ENCODE measurements at regions not wholly inside any gene's neighbourhood (a gene's known extent, or its start where the extent isn't known, plus 50 kb on each side); places are given as distances from the start of the nearest gene placed in this dataset.

GRCh38 chr15:99496302-99496629, 69.5 kb upstream of the MEF2A start:
- Histone ChIP-seq H3K27ac (ENCODE audit: low read depth in 2 of 2, low read length in 2 of 2) (no peak overlapping the region), H3K4me3 (ENCODE audit: low read length in 3 of 3) (no peak overlapping the region), H3K36me3 (ENCODE audit: control insufficient read depth in 2 of 3, insufficient read depth in 3 of 3, low read length in 3 of 3) (no peaks in the 10 kb centered on the region), H3K9me3 (ENCODE audit: control insufficient read depth in 2 of 3, insufficient read depth in 1 of 3, low read length in 3 of 3) (no peaks in the 10 kb centered on the region), H3K27me3 (ENCODE audit: control insufficient read depth, insufficient read depth, low read length) (no peaks in the 10 kb centered on the region), H3K9ac (ENCODE audit: low read length in 3 of 3) (no peak overlapping the region), H3K4me1 (ENCODE audit: control insufficient read depth in 2 of 3, insufficient read depth in 2 of 3, low read depth in 1 of 3, low read length in 3 of 3) (no peaks in the 10 kb centered on the region)
- intact Hi-C loops (cut with DNase I) = no loop called here
- DNase-seq (no peak), FAIRE-seq (no peak)
- no peak for TF ChIP-seq CTCF (IDR thresholded peaks at IDR 0.05; ENCODE audit: borderline replicate concordance, extremely low read depth, insufficient read depth)

GRCh38 chr15:99502182-99502581, 63.6 kb upstream of the MEF2A start:
- TF ChIP-seq CTCF (IDR thresholded peaks at IDR 0.05; ENCODE audit: borderline replicate concordance, extremely low read depth, insufficient read depth) = no peak
- Histone ChIP-seq H3K36me3 (ENCODE audit: control insufficient read depth in 2 of 3, insufficient read depth in 3 of 3, low read length in 3 of 3) (no peaks in the 10 kb centered on the region), H3K9me3 (ENCODE audit: control insufficient read depth in 2 of 3, insufficient read depth in 1 of 3, low read length in 3 of 3) (no peaks in the 10 kb centered on the region), H3K27me3 (ENCODE audit: control insufficient read depth, insufficient read depth, low read length) (no peaks in the 10 kb centered on the region), H3K9ac (ENCODE audit: low read length in 3 of 3) (no peak overlapping the region), H3K4me3 (ENCODE audit: low read length in 3 of 3) (no peak overlapping the region), H3K27ac (ENCODE audit: low read depth in 2 of 2, low read length in 2 of 2) (no peak overlapping the region), H3K4me1 (ENCODE audit: control insufficient read depth in 2 of 3, insufficient read depth in 2 of 3, low read depth in 1 of 3, low read length in 3 of 3) (peaks cover 0 to 4% (median 0%) of the 10 kb centered on the region in 3 donors)
- DNase-seq (no peak), FAIRE-seq (no peak)
- intact Hi-C loops (cut with DNase I) = no loop called here

GRCh38 chr15:99502661-99503060, 63.1 kb upstream of the MEF2A start:
- Histone ChIP-seq H3K36me3 (ENCODE audit: control insufficient read depth in 2 of 3, insufficient read depth in 3 of 3, low read length in 3 of 3) (no peaks in the 10 kb centered on the region), H3K4me3 (ENCODE audit: low read length in 3 of 3) (no peak overlapping the region), H3K27ac (ENCODE audit: low read depth in 2 of 2, low read length in 2 of 2) (no peak overlapping the region), H3K9ac (ENCODE audit: low read length in 3 of 3) (no peak overlapping the region), H3K9me3 (ENCODE audit: control insufficient read depth in 2 of 3, insufficient read depth in 1 of 3, low read length in 3 of 3) (no peaks in the 10 kb centered on the region), H3K27me3 (ENCODE audit: control insufficient read depth, insufficient read depth, low read length) (no peaks in the 10 kb centered on the region), H3K4me1 (ENCODE audit: control insufficient read depth in 2 of 3, insufficient read depth in 2 of 3, low read depth in 1 of 3, low read length in 3 of 3) (peaks cover 0 to 4% (median 0%) of the 10 kb centered on the region in 3 donors)
- no peak for TF ChIP-seq CTCF (IDR thresholded peaks at IDR 0.05; ENCODE audit: borderline replicate concordance, extremely low read depth, insufficient read depth)
- FAIRE-seq (no peak), DNase-seq (no peak)
- intact Hi-C loops (cut with DNase I) = no loop called here

- no peak overlapping the region for H3K9ac ChIP-seq (ENCODE audit: low read length in 3 of 3)
- TF ChIP-seq CTCF (IDR thresholded peaks at IDR 0.05; ENCODE audit: borderline replicate concordance, extremely low read depth, insufficient read depth) = no peak
- no peak overlapping the region for H3K27ac ChIP-seq (ENCODE audit: low read depth in 2 of 2, low read length in 2 of 2)
- H3K36me3 ChIP-seq (ENCODE audit: control insufficient read depth in 2 of 3, insufficient read depth in 3 of 3, low read length in 3 of 3) = no peaks in the 10 kb centered on the region
- no peak for DNase-seq
- no peaks in the 10 kb centered on the region for H3K9me3 ChIP-seq (ENCODE audit: control insufficient read depth in 2 of 3, insufficient read depth in 1 of 3, low read length in 3 of 3)
- no peaks in the 10 kb centered on the region for H3K27me3 ChIP-seq (ENCODE audit: control insufficient read depth, insufficient read depth, low read length)
- intact Hi-C loops (cut with DNase I) = no loop called here
- no peak for FAIRE-seq
- peaks cover 0 to 4% (median 0%) of the 10 kb centered on the region in 3 donors for H3K4me1 ChIP-seq (ENCODE audit: control insufficient read depth in 2 of 3, insufficient read depth in 2 of 3, low read depth in 1 of 3, low read length in 3 of 3)
- no peak overlapping the region for H3K4me3 ChIP-seq (ENCODE audit: low read length in 3 of 3)
These were observed 62.4 kb upstream of the MEF2A start for GRCh38 chr15:99503411-99503810.
